HG03460 (cell line): ENCODE measurements at regions not wholly inside any gene's neighbourhood (a gene's known extent, or its start where the extent isn't known, plus 50 kb on each side); places are given as distances from the start of the nearest gene placed in this dataset.
"Not testable (repeated sequence)": the region's sequence is repeated elsewhere in the genome, so short reads cannot be mapped to it uniquely, and the experiment has no call there.

Experiments used
- ATAC-seq: cut with Tn5 transposase; IDR thresholded peaks from one replicate; pipeline ENCODE4 v1.9.1; 2021; ENCODE audit not compliant: unreplicated experiment

GRCh38 chr10:9229702-9230244, 1175.3 kb downstream of the GATA3 start:
- no peak for ATAC-seq

- no peak for ATAC-seq
Measured at GRCh38 chr10:9230625-9231024, 1176.1 kb downstream of the GATA3 start.

DNA sequence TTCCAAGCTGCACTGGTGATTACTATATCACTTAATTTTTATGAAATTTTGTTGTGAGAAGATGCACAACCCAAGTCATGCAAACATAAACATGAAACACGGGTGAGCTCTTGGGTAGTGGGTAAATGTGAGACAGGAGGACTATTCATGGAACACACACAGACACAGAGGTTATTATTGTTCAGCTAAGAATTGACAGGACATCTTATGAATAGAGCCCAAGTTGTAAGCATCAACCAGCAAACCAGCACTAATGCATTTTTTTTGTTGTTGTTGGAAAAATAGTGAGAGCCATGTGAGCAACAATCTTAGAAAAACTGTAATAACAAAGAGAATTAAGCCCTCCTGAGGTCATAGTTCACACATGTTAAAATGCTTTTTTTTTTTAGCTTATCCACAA, 1179.7 kb downstream of the GATA3 start:
- no peak for ATAC-seq

DNA sequence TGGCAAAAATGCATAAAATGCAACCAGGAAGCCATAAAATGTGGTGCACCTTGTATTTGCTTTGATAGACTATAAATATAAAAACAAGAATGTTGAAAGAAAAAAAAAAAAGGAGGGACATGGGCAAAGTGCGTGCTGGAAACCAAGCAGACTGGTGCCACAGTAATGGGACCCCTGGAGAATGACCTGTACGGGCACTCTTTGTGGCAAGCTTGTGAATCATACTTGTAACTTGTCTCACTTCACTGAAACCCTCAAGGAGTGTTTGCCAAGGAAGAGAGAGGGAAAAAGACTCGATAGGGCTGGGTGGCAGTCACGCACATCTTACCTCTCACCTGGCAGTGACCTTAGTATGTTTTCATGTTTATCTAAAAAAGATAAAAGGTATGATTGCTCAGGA, 1183.6 kb downstream of the GATA3 start:
- no peak for ATAC-seq

- no peak for ATAC-seq
Measured at GRCh38 chr10:9239298-9239697, 1184.8 kb downstream of the GATA3 start.

DNA sequence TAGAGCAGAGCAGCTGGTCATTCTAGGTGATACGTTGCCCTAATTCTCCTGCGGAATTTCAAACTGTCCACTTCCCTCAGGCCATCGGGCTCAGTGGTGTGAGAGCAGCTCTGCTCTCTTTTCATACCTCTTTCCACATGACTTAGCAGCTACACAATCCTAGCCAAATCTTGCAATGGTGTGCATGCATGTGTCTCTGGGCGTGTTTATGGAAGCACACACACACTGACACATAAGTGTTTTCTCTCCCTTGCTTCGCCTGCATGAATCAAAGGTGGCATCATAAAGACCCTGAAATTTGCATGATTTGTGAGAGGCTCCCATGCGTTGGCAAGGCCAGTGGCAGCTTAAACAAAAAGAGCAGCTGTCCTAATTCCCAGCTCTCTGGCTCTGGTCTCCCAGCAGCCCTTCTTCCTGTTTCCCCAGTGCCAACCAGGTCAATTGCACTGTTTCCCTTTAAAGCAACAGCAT, 1189.5 kb downstream of the GATA3 start:
- ATAC-seq = no peak

- ATAC-seq = no peak
Measured at GRCh38 chr10:9244864-9245263, 1190.4 kb downstream of the GATA3 start.

DNA sequence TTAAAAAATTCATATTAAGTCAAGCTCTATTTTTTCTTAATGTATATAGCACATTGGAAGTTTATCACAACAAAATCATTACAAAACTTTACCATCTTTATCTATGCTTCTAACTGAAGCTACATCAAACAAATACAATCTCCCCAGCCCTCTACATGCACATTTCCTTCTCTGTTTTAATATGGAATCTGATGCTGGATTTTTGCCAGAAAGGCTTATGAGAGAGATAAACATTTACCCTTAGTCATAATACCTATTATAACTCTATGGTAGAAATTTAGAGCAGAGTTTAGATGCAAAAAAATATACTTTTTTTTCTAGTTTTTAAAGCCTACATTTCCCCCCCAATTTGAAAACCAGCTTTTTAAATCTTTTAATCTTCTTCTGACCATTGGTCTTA, 1198.6 kb downstream of the GATA3 start:
- ATAC-seq = no peak

DNA sequence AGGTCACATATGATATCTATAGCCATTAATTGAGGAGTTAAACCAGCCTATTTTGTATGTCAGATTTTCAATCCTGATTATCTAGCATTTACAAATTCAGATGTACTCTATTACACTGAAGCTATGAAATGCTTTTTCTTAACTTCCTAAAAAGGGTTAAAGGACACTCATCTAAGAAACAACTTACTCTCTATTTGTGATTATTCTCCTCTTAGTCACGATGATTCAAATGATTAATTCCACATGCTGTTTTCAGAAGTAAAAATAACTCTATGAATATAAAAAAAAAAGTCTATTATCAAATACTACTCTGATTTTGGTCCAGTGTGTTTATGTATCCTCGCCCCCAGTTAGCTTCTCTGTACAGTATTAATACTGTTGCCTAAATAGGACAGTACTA, 1199.9 kb downstream of the GATA3 start:
- no peak for ATAC-seq

- no peak for ATAC-seq
Measured at GRCh38 chr10:9260690-9261089, 1206.2 kb downstream of the GATA3 start.

- no peak for ATAC-seq
Measured at GRCh38 chr10:9262770-9263169, 1208.3 kb downstream of the GATA3 start.

- no peak for ATAC-seq
Measured at GRCh38 chr10:9268176-9268575, 1213.7 kb downstream of the GATA3 start.

DNA sequence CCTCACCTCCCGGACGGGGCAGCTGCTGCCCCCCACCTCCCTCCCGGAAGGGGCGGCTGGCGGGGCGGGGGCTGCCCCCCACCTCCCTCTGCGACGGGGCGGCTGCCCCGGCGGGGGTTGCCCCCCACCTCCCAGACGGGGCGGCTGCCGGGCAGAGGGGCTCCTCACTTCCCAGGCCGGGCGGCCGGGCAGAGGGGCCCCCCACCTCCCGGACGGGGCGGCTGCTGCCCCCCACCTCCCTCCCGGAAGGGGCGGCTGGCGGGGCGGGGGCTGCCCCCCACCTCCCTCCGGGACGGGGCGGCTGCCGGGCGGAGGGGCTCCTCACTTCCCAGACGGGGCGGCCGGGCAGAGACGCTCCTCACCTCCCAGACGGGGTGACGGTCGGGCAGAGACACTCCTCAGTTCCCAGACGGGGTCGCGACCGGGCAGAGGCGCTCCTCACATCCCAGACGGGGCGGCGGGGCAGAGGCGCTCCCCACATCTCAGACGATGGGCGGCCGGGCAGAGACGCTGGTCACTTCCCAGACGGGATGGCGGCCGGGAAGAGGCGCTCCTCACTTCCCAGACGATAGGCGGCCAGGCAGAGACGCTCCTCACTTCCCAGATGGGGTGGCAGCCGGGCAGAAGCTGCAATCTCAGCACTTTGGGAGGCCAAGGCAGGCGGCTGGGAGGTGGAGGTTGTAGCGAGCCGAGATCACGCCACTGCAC, 1218.8 kb downstream of the GATA3 start:
- not testable (repeated sequence) for ATAC-seq

DNA sequence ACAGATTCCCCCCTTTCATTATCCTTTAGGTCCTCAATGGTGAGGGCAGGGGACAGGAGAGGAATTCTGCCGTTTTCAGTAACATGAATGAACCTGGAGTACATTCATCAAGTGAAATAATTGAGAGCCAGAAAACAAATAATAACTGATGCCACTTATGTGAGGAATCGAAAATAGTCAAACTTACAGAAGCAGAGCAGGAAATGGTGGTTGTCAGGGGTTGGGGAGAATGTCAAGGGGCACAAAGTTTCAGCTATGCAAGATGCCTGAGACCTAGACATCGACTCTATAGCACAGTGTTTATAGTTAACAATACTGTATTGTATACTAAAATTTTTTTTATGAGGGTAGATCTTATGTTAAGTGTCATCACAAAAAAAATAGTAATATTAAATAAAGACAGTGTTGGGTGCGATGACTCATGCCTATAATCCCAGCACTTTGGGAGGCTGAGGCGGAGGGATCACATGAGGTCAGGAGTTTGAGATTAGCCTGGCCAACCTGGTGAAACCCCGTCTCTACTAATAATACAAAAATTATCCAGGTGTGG, 1219.8 kb downstream of the GATA3 start:
- no peak for ATAC-seq

DNA sequence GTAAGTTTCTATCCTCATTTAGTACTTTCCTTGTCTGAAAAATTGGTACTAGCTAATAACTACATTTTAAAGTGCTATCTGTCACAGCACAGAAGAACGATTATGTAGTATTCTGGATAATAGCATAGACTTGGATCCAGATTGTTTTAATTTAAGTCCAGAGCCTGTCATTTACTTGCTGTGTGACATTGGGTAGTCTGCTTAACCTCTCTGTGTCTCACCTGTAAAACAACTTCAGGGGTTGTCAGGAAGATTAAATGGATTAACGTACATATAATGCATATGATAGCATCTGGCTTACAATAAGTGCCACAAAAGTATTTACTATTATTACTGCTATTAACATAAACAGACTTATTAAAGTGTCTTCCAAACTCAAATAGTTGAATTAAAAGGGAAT, 1221.4 kb downstream of the GATA3 start:
- no peak for ATAC-seq

DNA sequence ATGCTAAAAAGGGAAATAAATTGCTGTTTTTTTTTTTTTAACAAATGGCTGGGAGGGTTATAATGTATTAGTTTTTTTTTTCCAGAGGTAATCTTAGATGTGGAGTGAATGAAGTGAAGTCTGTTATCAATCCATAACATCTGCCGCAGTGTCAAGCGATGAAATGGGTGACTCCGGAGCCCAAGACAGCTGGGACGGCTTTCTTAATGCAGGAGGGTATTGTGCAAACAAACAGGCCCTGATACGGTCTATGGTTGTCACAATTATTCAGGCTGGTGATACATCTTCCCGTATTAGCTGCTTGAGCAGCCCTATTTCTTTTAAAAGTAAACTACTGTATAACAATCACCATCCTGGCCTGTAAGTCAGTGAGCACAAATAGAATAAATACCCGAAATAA, 1231.2 kb downstream of the GATA3 start:
- no peak for ATAC-seq

- no peak for ATAC-seq
Measured at GRCh38 chr10:9289811-9290210, 1235.3 kb downstream of the GATA3 start.

DNA sequence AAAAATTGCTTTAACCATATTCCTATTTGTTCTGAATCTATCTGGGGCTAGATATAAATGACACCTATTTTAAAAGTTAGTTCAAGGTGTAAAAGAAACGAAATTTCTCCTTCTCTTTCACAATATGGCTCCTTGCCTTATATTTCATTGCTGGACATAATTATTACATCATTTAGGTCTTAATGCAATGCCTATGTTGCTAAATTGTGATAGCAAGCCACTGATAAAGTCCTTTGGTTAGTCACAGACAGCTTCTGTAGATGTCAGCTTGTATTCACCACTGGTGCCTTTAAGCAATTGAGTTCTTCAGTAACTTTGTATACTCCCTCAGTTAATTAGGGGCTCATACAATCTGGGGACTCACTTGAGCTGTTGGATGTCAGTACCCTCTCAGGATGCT, 1236.6 kb downstream of the GATA3 start:
- no peak for ATAC-seq

GRCh38 chr10:9294132-9294663, 1239.7 kb downstream of the GATA3 start:
- ATAC-seq = peak; percentile 27

GRCh38 chr10:9294865-9295264, 1240.4 kb downstream of the GATA3 start:
- peak; percentile 84 for ATAC-seq

- no peak for ATAC-seq
Measured at GRCh38 chr10:9296190-9296589, 1241.7 kb downstream of the GATA3 start.

DNA sequence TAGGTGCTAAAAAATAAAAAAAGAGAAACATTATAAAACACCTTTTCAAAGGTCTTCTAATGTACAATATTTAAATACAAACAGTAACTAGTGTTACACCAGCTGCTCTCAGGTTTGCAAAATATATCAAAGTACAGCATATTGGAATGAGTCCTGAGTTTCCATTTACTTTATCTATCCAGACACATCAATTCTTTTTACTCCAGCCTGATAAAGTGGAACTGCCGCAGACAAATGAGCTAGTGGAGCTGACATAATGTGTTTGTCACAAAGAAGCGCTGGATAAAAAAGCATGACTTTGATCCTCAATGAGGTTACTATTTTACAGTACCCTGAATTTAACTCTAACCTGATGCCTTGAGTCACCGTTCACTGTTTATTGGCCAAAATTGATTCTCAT, 1243.1 kb downstream of the GATA3 start:
- no peak for ATAC-seq
